ENCODE measurements at regions not wholly inside any gene's neighbourhood (a gene's known extent, or its start where the extent isn't known, plus 50 kb on each side); places are given as distances from the start of the nearest gene placed in this dataset.

GRCh38 chr18:47746615-47747014, 183.8 kb downstream of the SMAD2 start:
- no peaks in the 10 kb centered on the region for H3K36me3 ChIP-seq
- WGBS: 92% methylated on average over 4 of the region's 4 CpGs
- no peak overlapping the region for H3K27ac ChIP-seq
- no peaks in the 10 kb centered on the region for H3K9me3 ChIP-seq
- peaks cover 6% of the 10 kb centered on the region for H3K4me1 ChIP-seq
- H3K4me3 ChIP-seq: no peak overlapping the region
- no peak for TF ChIP-seq CTCF (IDR thresholded peaks at IDR 0.05)
- no peak for TF ChIP-seq POLR2AphosphoS5 (IDR thresholded peaks at IDR 0.05)
- TF ChIP-seq POLR2A (IDR thresholded peaks at IDR 0.05): no peak
- no peak for TF ChIP-seq EP300 (IDR thresholded peaks at IDR 0.05)
- H3K27me3 ChIP-seq: peaks cover 14% of the 10 kb centered on the region
- no peak for DNase-seq (ENCODE audit: low spot score in 2 of 2)

- no peak overlapping the region for H3K27ac ChIP-seq
- no peaks in the 10 kb centered on the region for H3K36me3 ChIP-seq
- WGBS: 95% methylated on average over 4 of the region's 4 CpGs
- H3K9me3 ChIP-seq: no peaks in the 10 kb centered on the region
- peaks cover 14% of the 10 kb centered on the region for H3K27me3 ChIP-seq
- TF ChIP-seq EP300 (IDR thresholded peaks at IDR 0.05) (no peak), POLR2A (IDR thresholded peaks at IDR 0.05) (no peak), CTCF (IDR thresholded peaks at IDR 0.05) (no peak), POLR2AphosphoS5 (IDR thresholded peaks at IDR 0.05) (no peak)
- peaks cover 6% of the 10 kb centered on the region for H3K4me1 ChIP-seq
- no peak for DNase-seq (ENCODE audit: low spot score in 2 of 2)
- H3K4me3 ChIP-seq: no peak overlapping the region
These were observed 185.2 kb downstream of the SMAD2 start for GRCh38 chr18:47745227-47745626.

- Histone ChIP-seq H3K36me3 (no peaks in the 10 kb centered on the region), H3K4me3 (no peak overlapping the region), H3K4me1 (no peaks in the 10 kb centered on the region), H3K9me3 (no peaks in the 10 kb centered on the region), H3K27me3 (peaks cover 18% of the 10 kb centered on the region), H3K27ac (no peak overlapping the region)
- peak in 1 of 2 donors; percentile 49 for DNase-seq (ENCODE audit: low spot score in 2 of 2)
- WGBS: 93% methylated on average over 2 of the region's 4 CpGs
- no peak for TF ChIP-seq EP300 (IDR thresholded peaks at IDR 0.05)
- TF ChIP-seq CTCF (IDR thresholded peaks at IDR 0.05): no peak
- no peak for TF ChIP-seq POLR2AphosphoS5 (IDR thresholded peaks at IDR 0.05)
- TF ChIP-seq POLR2A (IDR thresholded peaks at IDR 0.05): no peak
These were observed 192.5 kb downstream of the SMAD2 start for GRCh38 chr18:47737956-47738355.

GRCh38 chr18:47737198-47737830, 193.1 kb downstream of the SMAD2 start:
- Histone ChIP-seq H3K27ac (no peak overlapping the region), H3K27me3 (peaks cover 21% of the 10 kb centered on the region), H3K36me3 (no peaks in the 10 kb centered on the region), H3K4me1 (no peaks in the 10 kb centered on the region), H3K4me3 (no peak overlapping the region), H3K9me3 (no peaks in the 10 kb centered on the region)
- TF ChIP-seq POLR2A (IDR thresholded peaks at IDR 0.05): no peak
- TF ChIP-seq POLR2AphosphoS5 (IDR thresholded peaks at IDR 0.05): no peak
- TF ChIP-seq EP300 (IDR thresholded peaks at IDR 0.05): no peak
- TF ChIP-seq CTCF (IDR thresholded peaks at IDR 0.05): no peak
- 87% methylated on average over 12 of the region's 12 CpGs for WGBS
- DNase-seq (ENCODE audit: low spot score in 2 of 2): peak in 1 of 2 donors; percentile 63

- Histone ChIP-seq H3K4me3 (no peak overlapping the region), H3K36me3 (no peaks in the 10 kb centered on the region), H3K27me3 (peaks cover 21% of the 10 kb centered on the region), H3K4me1 (no peaks in the 10 kb centered on the region), H3K27ac (no peak overlapping the region), H3K9me3 (no peaks in the 10 kb centered on the region)
- DNase-seq (ENCODE audit: low spot score in 2 of 2): peak in 1 of 2 donors; percentile 56
- no peak for TF ChIP-seq POLR2AphosphoS5 (IDR thresholded peaks at IDR 0.05)
- TF ChIP-seq POLR2A (IDR thresholded peaks at IDR 0.05): no peak
- WGBS: 76% methylated on average over 4 of the region's 5 CpGs
These were observed 193.9 kb downstream of the SMAD2 start for GRCh38 chr18:47736376-47737140.
